Smooth muscle cell of the brain vasculature (primary cell): ENCODE measurements at regions not wholly inside any gene's neighbourhood (a gene's known extent, or its start where the extent isn't known, plus 50 kb on each side); places are given as distances from the start of the nearest gene placed in this dataset.
A peak's percentile ranks its signal among the peaks of the same experiment; 100 is the strongest.
"Not testable (repeated sequence)": the region's sequence is repeated elsewhere in the genome, so short reads cannot be mapped to it uniquely, and the experiment has no call there.

ENCODE experiments used
- DNase-seq: peaks from one replicate; pipeline ENCODE4 v3.0.0-alpha.2; 2012; ENCODE audit warnings: low read depth, low spot score

DNA sequence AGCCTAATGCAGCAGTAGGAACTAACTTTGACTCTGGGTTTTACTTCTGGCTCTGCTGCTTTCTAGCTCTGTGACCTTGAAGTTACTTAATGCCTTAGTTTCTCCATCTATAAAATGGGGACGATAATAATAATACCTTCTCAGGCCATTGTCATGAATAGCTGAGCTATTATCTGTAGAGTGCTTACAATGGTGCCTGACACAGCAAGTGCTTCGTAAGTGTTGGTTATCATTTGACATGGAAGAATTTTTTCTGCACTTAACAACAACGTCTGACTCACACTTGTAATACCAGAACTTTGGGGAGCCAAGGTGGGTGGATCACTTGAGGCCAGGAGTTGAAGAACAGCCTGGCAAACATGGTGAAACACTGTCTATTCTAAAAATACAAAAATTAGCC lies 140.5 kb downstream of the ARL4A start:
- DNase-seq = no peak

DNA sequence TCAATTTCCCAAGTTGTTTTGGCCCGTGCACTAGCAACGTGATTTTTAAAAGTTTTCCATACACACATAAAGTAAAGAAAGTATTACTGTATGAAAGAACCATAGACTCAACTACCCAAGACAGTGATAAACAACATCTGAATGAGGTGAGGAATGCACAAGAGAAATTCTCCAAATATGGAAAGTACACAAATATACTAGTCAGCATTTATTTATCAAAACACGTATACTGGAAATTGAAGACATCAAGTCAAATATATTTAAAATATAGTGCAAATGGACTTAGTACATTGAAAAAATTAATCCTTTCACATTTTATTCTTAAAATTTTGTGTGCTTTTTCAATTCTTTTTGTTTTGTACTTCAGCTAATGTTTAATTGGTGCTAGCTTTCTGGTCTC lies 143.6 kb downstream of the ARL4A start:
- no peak for DNase-seq

DNA sequence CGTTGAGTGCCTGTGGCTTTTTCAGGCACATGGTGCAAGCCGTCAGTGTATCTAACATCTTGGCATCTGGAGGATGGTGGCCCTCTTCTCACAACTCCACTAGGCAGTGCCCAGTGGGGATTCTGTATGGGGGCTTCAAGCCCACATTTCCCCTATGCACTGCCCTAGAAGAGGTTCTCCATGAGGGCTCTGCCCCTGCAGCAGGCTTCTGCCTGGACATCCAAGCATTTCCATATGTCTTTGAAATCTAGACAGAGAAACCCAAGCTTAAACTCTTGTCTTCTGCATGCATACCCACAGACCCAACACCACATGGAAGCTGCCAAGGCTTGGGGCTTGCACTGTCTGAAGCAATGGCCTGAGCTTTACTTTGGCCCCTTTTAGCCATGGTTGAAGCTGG lies 146.4 kb downstream of the ARL4A start:
- DNase-seq = no peak

DNA sequence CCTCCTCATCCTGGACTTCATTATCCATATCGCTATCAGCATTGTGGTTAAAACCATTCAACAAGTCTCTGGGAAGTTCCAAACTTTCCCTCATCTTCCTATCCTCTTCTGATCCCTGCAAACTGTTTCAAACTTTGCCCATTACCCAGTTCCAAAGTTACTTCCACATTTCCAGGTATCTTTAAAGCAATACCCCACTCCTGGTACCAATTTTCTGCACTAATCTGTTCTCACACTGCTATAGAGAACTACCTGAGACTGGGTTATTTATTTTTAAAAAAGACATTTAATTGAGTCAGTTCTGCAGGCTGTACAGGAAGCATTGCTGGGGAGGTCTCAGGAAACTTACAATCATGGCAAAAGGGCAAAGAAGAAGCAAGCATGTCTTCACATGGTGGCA lies 147.3 kb downstream of the ARL4A start:
- no peak for DNase-seq

DNA sequence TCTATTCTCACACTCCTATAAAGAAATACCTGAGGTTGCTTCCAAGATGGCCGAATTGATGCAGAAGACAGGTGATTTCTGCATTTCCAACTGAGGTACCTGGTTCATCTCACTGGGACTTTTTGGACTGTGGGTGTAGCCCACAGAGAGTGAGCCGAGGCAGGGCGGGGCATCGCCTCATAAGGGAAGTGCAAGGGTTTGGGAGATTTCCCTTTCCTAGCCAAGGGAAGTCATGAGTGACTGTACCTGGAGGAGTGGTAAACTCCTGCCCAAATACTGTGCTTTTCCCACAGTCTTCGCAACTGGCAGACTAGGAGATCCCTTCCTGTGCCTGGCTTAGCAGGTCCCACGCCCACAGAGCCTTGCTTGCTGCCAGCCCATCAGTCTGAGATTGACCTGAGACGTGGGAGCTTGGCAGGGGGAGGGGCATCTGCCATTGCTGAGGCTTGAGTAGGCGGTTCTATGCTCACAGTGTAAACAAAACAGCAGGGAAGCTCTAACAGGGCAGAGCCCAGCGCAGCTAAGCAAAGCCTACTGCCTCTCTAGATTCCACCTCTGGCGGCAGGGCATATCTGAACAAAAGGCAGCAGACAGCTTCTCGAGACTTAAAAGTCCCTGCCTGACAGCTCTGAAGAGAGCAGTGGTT lies 152.2 kb downstream of the ARL4A start:
- no peak for DNase-seq

DNA sequence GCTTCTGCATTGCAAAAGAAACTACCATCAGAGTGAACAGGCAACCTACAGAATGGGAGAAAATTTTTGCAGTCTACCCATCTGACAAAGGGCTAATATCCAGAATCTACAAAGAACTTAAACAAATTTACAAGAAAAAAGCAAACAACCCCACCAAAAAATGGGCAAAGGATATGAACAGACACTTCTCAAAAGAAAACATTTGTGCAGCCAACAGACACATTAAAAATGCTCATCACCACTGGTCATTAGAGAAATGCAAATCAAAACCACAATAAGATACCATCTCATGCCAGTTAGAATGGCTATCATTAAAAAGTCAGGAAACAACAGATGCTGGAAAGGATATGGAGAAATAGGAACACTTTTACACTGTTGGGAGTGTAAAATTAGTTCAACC lies 157.3 kb downstream of the ARL4A start:
- not testable (repeated sequence) for DNase-seq

DNA sequence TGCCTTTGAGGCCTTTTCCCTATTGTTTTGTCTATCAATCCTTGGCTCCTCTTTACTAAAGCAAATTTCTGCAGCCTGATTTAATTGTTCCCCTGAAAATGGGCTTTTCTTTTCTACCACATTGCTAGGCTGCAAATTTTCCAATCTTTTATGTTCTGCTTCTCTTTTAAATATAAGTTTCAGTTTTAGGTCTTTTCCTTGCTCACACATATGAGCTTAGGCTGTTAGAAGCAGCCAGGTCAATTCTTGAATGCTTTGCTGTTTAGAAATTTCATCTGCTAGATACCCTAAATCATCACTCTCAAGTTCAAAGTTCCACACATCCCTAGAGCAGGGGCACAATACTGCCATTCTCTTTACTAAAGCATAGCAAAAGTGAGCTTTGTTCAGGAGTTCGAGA lies 159.6 kb downstream of the ARL4A start:
- DNase-seq = no peak

DNA sequence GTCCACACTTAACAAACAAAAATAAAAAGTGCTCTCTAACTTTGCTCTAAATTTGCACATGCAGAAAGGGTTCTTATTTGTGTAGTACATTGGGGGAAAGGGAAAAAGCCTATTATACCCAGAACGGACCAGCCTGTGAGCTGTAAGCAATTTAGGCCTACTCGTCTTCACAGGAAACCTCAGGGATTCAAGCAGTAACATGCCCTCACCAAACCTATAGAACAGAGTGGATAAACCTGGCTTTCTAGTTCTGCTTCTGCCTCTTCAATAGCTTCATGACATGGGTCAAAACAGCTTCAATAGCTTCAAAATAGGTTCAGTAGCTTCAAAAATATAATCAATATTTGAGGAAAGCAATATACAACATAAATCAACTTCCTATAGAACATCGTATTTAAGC lies 163.7 kb downstream of the ARL4A start:
- no peak for DNase-seq

DNA sequence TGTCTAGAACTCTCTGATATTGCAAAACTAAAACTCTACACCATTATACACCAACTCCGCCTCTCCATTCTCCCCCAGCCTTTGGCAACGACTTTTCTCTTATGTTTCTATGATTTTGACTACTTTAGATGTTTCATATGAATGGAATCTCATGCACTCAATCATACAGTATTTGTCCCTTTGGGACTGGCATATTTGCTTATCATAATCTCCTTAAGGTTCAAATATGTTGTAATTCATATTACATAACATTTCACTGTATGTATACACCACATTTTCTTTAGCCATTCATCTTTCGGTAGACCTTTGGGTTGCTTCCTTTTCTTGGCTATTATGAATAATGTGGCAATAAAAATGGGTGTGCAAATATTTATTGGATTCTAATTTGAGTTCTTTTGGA lies 164.4 kb downstream of the ARL4A start:
- no peak for DNase-seq

DNA sequence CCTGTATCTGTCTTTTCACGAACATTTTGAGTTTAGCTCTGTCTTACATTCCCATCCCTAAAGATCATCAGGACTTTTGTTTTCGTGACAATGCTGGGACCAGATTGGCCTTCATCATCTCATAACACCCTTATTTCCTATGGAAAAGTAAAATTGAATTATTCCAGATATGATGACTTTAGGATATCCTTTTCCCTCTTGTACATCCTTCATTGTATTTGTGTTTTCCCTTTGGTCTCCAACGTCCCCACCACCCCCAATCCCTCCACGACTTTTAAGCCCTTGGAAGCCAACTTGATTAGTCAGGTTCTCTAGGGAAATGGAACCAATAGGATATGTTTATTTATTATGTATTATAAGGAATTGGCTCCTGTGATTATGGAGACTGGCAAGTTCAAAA lies 167.6 kb downstream of the ARL4A start:
- DNase-seq = no peak

DNA sequence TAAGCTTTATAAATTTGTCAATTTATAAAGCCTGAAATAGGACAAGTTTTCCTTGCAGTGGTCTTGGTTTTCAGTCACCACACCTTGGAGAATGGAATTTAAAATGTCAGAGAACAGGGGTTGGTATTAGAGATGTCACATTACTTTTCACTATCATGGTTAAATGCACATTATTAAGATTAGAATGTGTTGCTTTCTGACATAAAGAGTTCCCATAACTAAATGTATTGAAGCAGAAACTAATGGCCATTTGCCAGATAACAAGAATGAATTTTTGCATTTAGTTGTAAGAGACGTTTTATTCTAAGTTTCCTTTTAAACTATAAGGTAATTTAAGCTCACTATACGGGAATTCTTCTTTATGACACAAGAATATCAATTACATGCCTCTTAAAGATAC lies 172.3 kb downstream of the ARL4A start:
- DNase-seq = no peak

DNA sequence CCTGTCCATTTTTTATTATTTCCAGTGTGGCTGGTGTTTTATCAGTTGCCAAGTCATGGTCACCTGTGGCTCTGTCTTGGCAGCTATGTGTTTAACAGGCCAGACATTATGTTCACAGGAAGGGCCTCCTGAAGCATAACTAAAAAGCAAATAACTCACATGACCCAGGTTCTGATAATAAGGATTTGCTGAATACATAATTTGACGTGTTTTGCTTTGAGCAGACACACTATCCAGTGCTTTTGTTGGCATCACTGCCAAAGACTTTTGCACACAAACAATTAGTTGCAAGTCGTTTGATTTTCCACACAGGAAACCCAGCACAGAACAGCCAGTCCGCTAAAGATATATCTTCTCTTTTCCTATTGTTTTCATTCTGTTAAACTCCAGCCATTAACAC lies 173.6 kb downstream of the ARL4A start:
- peak; percentile 49 for DNase-seq

DNA sequence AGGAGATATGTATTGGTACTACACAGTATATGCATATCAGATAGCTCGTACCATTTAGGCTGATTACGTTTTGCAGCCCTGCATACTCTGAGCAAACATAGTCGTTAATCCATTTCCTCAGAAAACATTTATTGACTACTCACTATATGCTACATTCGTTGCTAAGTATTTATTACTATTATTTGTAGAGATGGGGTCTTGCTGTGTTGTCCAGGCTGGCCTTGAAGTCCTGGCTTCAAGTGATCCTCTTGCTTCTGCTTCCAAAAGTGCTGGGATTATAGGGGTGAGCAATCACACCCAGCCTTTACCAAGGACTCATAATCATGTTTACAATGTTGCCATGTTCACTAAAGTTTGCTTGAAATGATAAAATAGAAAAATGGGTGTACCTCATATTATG lies 174.7 kb downstream of the ARL4A start:
- no peak for DNase-seq

DNA sequence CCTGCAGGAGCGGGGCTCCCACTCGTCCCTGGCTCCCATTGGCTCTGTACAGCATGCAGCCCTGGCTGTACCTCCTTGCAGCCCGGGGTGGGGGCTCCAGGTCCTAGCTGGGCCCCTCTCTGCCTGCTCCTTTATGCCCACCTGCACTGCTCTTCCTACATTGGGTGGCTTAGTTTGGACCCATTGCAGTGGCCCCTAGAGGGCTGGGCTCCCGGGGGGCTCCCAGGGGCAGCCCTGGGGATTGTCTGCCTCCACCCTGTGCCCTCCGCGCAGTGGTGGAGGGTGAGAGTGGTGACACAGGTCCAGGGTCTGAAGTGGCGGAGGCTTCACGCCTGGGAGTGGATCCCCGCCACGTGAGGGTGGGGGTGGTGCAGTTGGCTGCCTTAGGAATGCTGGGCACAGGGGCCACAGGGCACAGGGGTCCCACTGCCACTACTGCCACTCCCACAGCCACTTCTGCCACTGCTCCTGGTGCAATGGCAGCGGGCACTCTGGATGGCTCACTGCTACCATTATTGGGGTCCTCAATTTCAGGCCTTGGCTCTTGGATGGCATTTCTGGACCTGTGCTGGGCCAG lies 177.1 kb downstream of the ARL4A start:
- DNase-seq = no peak

DNA sequence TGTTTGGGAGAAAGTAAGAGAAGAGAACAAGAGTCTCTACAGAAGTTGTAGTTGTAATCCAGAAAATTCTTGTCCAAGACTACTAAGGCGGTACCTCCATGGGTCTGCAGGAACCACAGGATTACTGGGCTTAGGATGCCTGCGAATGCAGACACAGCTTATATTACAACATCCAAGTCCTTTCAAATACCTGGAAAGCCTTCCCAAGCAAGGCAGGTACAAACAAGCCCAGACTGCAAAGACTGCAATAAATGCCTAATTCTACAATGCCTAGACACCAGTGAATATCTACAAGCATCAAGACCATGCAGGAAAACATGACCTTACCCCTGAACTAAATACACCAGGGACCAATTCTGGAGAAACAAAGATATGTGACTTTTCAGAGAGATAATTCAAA lies 178.2 kb downstream of the ARL4A start:
- no peak for DNase-seq

DNA sequence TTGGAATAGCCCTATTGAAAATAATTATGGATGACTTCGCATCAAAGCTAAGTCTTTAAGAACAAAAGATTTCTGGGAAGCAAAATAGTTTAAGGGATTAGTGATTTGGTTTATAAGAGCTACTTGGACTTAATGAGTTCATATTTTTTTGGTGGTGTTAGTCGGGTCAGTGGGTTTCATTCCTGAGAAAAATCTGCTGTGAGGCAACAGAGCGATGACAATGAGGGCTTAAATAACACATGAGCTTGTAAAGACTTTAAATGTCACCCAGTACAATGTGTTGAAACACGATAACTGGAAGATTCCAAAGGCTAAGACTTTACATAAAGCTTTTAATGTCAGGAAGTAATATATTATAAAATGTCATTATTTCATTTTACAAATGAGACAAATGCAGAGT lies 178.8 kb downstream of the ARL4A start:
- DNase-seq = no peak

DNA sequence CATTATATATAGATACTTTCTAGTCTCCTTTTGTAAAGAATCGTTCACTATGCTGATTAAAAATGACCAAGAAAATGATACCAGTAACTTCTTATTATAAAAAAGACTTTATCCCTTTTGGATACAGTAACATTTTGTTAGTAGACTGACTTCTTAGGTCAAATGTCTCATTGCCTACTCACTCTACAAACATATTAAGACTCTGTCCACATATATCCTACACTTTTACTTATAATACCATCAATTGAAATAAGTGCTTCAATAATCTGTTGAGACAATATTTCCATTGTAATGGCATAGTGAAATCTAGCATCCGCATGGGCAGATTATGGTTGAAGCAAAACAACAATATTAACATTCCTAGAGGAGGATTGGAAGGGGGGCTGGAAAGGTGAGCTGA lies 180.6 kb downstream of the ARL4A start:
- no peak for DNase-seq

DNA sequence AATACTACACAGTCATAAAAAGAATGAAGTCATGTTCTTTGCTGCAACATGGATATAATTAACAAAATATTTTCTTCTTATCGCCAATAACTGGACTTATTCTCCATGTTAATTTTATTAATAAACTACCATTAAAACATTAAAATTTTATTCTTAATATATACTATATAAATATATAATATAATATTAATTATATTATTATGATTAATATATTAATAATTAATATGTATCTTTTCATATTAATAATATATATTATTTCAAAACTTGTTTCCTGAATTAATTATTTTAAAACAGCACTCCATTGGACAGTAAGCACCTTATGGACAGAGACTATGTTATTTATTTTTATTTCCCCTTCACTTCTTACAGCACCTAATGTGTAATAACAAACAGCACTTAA lies 182.8 kb downstream of the ARL4A start:
- DNase-seq = no peak

DNA sequence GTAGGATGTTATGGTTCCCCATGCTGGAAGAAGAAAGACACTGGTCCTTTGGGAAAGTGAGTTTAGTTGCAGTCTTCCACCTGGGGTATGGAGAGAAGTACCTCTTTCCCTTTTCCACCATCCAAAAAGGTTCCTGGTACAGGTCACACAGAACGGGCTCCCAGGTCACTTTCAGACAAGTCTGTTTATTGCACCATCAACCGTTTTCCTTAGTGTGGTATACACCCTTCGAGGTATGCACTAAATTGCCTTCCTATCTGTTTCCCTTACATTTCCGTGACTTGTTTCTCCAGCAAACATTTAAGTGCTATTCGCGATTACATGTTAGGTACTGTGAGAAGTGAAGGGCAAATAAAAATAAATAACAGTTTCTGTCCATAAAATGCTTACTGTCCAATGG lies 185.1 kb downstream of the ARL4A start:
- DNase-seq = no peak

DNA sequence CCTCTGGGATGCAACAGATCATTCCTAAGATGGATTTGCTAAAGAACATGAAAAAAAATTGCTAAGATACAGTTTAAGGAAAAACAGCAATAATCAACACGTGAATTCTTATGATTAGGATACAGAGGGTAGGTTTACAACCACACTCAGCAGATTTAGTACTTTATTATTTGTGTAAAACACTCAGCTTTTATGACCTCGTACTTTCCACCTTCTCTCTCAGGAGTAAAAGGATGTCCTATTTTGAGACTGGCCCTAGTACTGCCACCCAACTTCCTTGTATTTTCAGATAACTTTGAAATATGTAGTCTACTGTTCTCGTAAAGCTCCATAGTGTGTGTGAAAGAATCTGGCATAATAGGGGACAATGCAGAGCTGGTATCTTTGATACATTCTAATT lies 186.1 kb downstream of the ARL4A start:
- no peak for DNase-seq

DNA sequence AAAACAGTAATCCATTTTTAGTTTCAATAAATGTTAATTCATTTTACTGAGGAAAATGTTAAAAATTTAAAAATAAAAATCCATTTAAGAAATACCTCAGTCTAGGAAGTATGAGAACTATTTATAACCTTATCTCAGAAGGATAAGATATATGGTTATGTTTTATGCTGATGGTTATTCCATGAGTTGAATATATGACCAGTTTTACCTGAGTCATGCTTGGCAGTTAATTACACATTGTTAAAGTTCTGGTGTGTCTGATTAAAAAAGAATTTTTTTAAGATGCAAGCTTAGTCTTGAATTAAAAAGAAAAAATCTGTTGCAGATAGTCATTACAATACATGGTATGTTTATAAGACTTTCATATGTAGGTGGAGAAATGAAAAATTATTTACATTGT lies 191.7 kb downstream of the ARL4A start:
- no peak for DNase-seq

DNA sequence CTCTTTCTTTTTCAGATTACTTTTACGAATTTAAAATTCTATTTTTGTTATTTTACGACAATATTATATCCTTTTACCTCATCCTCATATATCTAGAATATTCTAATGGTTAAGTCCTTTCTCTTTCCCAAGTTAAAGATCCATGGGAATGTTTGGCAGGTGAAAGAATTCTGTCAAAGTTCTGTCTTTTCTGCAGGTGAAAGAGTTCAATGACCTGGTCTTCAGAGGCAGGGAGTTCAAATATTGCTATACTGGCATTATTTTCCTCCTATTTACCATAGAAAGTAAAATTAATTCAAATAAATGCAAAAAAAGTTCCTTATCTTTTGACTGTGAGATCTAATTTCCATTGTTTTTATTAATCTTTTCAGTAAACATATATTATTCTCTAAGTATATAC lies 194.3 kb downstream of the ARL4A start:
- DNase-seq = no peak

DNA sequence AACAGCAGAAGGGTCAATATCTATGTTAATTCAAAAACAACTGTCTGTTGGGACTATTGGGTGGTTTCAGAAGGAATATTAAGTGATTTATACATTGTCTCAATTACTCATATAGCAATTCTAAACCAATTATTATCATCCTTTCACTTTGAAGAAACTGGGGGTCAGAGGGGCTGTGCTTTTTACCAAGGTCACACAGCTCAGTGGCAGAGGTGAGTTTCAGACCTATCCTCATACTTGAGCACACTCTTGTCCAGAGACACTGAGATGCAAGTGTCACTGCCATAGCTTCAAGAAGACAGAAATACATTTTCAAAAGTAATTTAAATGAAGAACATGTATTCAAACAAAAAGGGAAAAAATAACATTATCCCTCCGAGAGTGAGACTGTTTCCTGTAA lies 195.3 kb downstream of the ARL4A start:
- no peak for DNase-seq

DNA sequence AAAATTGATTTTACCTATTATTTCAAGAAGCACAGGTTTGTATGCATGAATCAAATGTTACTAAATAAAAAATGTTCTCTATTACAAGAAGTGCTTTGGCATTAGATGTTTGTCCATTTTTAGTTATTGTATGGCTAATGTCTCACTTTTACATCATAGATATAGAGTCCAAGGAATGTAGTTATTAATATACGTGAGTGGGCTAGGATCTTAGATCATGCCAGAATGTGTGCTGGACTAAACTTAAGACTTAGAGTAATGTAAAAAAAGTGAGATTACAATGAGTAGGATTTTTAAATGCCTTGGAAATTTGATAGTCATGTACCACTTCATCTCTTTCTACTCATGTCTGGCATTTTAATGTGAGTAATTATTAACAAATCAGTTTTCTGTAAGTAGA lies 196.6 kb downstream of the ARL4A start:
- DNase-seq = no peak
